ENCODE measurements at regions not wholly inside any gene's neighbourhood (a gene's known extent, or its start where the extent isn't known, plus 50 kb on each side); places are given as distances from the start of the nearest gene placed in this dataset.

GRCh38 chr7:156180451-156181229, 368.4 kb upstream of the SHH start:
- no peak for DNase-seq (ENCODE audit: low read depth in 2 of 2)

- no peak for DNase-seq (ENCODE audit: low read depth in 2 of 2)
These were observed 367.7 kb upstream of the SHH start for GRCh38 chr7:156179872-156180390.

- DNase-seq (ENCODE audit: low read depth in 2 of 2), result no peak
These were observed 366.6 kb upstream of the SHH start for GRCh38 chr7:156178857-156179256.

GRCh38 chr7:156178214-156178613, 366.0 kb upstream of the SHH start:
- DNase-seq (ENCODE audit: low read depth in 2 of 2), result no peak

GRCh38 chr7:156177422-156178055, 365.3 kb upstream of the SHH start:
- no peak for DNase-seq (ENCODE audit: low read depth in 2 of 2)

- DNase-seq (ENCODE audit: low read depth in 2 of 2), result no peak
These were observed 363.8 kb upstream of the SHH start for GRCh38 chr7:156176039-156176438.

GRCh38 chr7:156175003-156175402, 362.7 kb upstream of the SHH start:
- DNase-seq (ENCODE audit: low read depth in 2 of 2), result no peak

GRCh38 chr7:156174428-156174827, 362.2 kb upstream of the SHH start:
- DNase-seq (ENCODE audit: low read depth in 2 of 2), result no peak

GRCh38 chr7:156173748-156174353, 361.6 kb upstream of the SHH start:
- no peak for DNase-seq (ENCODE audit: low read depth in 2 of 2)

- DNase-seq (ENCODE audit: low read depth in 2 of 2), result no peak
These were observed 361.1 kb upstream of the SHH start for GRCh38 chr7:156173346-156173745.

- DNase-seq (ENCODE audit: low read depth in 2 of 2), result no peak
These were observed 360.4 kb upstream of the SHH start for GRCh38 chr7:156172638-156173037.

- no peak for DNase-seq (ENCODE audit: low read depth in 2 of 2)
These were observed 357.5 kb upstream of the SHH start for GRCh38 chr7:156169474-156170370.

GRCh38 chr7:156168434-156168833, 356.2 kb upstream of the SHH start:
- DNase-seq (ENCODE audit: low read depth in 2 of 2), result no peak

- DNase-seq (ENCODE audit: low read depth in 2 of 2), result no peak
These were observed 355.7 kb upstream of the SHH start for GRCh38 chr7:156167987-156168386.

GRCh38 chr7:156167417-156167807, 355.1 kb upstream of the SHH start:
- no peak for DNase-seq (ENCODE audit: low read depth in 2 of 2)

- no peak for DNase-seq (ENCODE audit: low read depth in 2 of 2)
These were observed 354.6 kb upstream of the SHH start for GRCh38 chr7:156166692-156167416.

- no peak for DNase-seq (ENCODE audit: low read depth in 2 of 2)
These were observed 351.5 kb upstream of the SHH start for GRCh38 chr7:156163747-156164146.

- DNase-seq (ENCODE audit: low read depth in 2 of 2), result no peak
These were observed 350.2 kb upstream of the SHH start for GRCh38 chr7:156162451-156162850.

GRCh38 chr7:156160811-156161210, 348.5 kb upstream of the SHH start:
- no peak for DNase-seq (ENCODE audit: low read depth in 2 of 2)

GRCh38 chr7:156158693-156159092, 346.4 kb upstream of the SHH start:
- no peak for DNase-seq (ENCODE audit: low read depth in 2 of 2)

GRCh38 chr7:156158213-156158612, 345.9 kb upstream of the SHH start:
- no peak for DNase-seq (ENCODE audit: low read depth in 2 of 2)

Measured in stimulated activated CD4-positive, alpha-beta T cell treated with anti-CD3 and anti-CD28 coated beads, Interleukin-15, amount 100 ng/mL, for 48 hours (primary cell).